22Rv1 (cell line): ENCODE measurements at regions not wholly inside any gene's neighbourhood (a gene's known extent, or its start where the extent isn't known, plus 50 kb on each side); places are given as distances from the start of the nearest gene placed in this dataset.

Experiments used
- CTCF ChIP-seq: fragments of 450-650 bp; IDR thresholded peaks from 2 replicates; pipeline ENCODE4 v1.5.1; 2017; ENCODE audit warnings: mild to moderate bottlenecking
- ZFX ChIP-seq: fragments of 450-650 bp; IDR thresholded peaks from 2 replicates; pipeline ENCODE4 v1.6.1; 2017; ENCODE audit warnings: antibody characterized with exemption, borderline replicate concordance

GRCh38 chr10:4515721-4516120 is 310.3 kb upstream of the AKR1E2 start:
- TF ChIP-seq CTCF (no peak), ZFX (no peak)
